HCT116 (cell line): ENCODE measurements at regions not wholly inside any gene's neighbourhood (a gene's known extent, or its start where the extent isn't known, plus 50 kb on each side); places are given as distances from the start of the nearest gene placed in this dataset.

Experiments used
- EZH2 ChIP-seq: fragments of 200-600 bp; sonication (generic); IDR thresholded peaks from 2 replicates; pipeline ENCODE4 v1.6.1; 2017; ENCODE audit warnings: antibody characterized with exemption, mixed run types
- POLR2A ChIP-seq: IDR thresholded peaks from 2 replicates; pipeline ENCODE4 v1.7.0; 2011; ENCODE audit warnings: borderline replicate concordance; ENCODE audit not compliant: insufficient read depth, insufficient read length; ENCODE audit errors: extremely low read depth
- POLR2AphosphoS5 ChIP-seq: IDR thresholded peaks from 2 replicates; pipeline ENCODE4 v1.6.1; 2011; ENCODE audit warnings: mild to moderate bottlenecking, low read depth, low read length, moderate library complexity
- RAD21 ChIP-seq: IDR thresholded peaks from 2 replicates; pipeline ENCODE4 v1.6.1; 2012; ENCODE audit warnings: low read depth, mild to moderate bottlenecking
- ZFX ChIP-seq: fragments of 450-650 bp; IDR thresholded peaks from 2 replicates; pipeline ENCODE4 v1.6.1; 2017
- TF ChIP-seq, protein P1 (sequence below), 3 experiments: fragments of 200-600 bp in 1 of 3; sonication (generic) in 1 of 3; IDR thresholded peaks in 2 of 3; conservative IDR thresholded peaks in 1 of 3; 2 replicates each; pipeline ENCODE4 v1.5.1; 2012 to 2017; ENCODE audit warnings: low read depth in 2 of 3, low read length in 2 of 3, antibody characterized with exemption in 1 of 3, borderline replicate concordance in 1 of 3, control low read depth in 1 of 3, mild to moderate bottlenecking in 1 of 3, mixed read lengths in 1 of 3, mixed run types in 1 of 3, moderate library complexity in 1 of 3; ENCODE audit not compliant: insufficient read depth in 1 of 3
- TF ChIP-seq, protein P2 (sequence below): IDR thresholded peaks from 2 replicates; pipeline ENCODE4 v1.6.1; 2012; ENCODE audit warnings: low read depth
- TF ChIP-seq, protein P3 (sequence below): IDR thresholded peaks from 2 replicates; pipeline ENCODE4 v1.6.1; 2012
- TF ChIP-seq, protein P4 (sequence below): IDR thresholded peaks from 2 replicates; pipeline ENCODE4 v1.6.1; 2012

DNA sequence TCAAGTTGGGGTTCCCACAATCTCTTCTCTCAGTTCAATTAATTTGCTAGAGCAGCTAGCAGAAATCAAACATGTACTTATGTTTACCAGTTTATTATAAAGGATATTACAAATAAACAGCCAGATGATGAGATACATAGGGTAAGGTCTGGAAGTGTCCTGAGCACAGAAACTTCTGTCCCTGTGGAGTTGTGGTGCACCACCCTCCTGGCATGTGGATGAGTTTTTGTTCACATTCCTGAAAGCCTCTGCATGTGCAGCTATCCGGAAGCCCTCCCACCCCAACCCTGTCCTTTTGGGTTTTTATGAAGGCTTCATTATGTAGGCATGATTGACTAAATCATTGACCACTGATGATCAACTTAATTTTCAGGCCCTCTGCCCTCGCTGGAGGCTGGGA is 791.2 kb upstream of the ZNF608 start:
- no peak for TF ChIP-seq ZFX
- TF ChIP-seq POLR2AphosphoS5 = no peak
- TF ChIP-seq, protein P1, sequence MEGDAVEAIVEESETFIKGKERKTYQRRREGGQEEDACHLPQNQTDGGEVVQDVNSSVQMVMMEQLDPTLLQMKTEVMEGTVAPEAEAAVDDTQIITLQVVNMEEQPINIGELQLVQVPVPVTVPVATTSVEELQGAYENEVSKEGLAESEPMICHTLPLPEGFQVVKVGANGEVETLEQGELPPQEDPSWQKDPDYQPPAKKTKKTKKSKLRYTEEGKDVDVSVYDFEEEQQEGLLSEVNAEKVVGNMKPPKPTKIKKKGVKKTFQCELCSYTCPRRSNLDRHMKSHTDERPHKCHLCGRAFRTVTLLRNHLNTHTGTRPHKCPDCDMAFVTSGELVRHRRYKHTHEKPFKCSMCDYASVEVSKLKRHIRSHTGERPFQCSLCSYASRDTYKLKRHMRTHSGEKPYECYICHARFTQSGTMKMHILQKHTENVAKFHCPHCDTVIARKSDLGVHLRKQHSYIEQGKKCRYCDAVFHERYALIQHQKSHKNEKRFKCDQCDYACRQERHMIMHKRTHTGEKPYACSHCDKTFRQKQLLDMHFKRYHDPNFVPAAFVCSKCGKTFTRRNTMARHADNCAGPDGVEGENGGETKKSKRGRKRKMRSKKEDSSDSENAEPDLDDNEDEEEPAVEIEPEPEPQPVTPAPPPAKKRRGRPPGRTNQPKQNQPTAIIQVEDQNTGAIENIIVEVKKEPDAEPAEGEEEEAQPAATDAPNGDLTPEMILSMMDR (IDR thresholded peaks at IDR 0.05 in 2 of 3, conservative IDR thresholded peaks at IDR 0.05 in 1 of 3; ENCODE audit: borderline replicate concordance in 1 of 3, insufficient read depth in 1 of 3, low read depth in 2 of 3, low read length in 2 of 3) = no peak
- TF ChIP-seq, protein P2, sequence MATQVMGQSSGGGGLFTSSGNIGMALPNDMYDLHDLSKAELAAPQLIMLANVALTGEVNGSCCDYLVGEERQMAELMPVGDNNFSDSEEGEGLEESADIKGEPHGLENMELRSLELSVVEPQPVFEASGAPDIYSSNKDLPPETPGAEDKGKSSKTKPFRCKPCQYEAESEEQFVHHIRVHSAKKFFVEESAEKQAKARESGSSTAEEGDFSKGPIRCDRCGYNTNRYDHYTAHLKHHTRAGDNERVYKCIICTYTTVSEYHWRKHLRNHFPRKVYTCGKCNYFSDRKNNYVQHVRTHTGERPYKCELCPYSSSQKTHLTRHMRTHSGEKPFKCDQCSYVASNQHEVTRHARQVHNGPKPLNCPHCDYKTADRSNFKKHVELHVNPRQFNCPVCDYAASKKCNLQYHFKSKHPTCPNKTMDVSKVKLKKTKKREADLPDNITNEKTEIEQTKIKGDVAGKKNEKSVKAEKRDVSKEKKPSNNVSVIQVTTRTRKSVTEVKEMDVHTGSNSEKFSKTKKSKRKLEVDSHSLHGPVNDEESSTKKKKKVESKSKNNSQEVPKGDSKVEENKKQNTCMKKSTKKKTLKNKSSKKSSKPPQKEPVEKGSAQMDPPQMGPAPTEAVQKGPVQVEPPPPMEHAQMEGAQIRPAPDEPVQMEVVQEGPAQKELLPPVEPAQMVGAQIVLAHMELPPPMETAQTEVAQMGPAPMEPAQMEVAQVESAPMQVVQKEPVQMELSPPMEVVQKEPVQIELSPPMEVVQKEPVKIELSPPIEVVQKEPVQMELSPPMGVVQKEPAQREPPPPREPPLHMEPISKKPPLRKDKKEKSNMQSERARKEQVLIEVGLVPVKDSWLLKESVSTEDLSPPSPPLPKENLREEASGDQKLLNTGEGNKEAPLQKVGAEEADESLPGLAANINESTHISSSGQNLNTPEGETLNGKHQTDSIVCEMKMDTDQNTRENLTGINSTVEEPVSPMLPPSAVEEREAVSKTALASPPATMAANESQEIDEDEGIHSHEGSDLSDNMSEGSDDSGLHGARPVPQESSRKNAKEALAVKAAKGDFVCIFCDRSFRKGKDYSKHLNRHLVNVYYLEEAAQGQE = no peak
- TF ChIP-seq, protein P3, sequence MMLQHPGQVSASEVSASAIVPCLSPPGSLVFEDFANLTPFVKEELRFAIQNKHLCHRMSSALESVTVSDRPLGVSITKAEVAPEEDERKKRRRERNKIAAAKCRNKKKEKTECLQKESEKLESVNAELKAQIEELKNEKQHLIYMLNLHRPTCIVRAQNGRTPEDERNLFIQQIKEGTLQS = no peak
- TF ChIP-seq POLR2A = no peak
- no peak for TF ChIP-seq RAD21
- TF ChIP-seq, protein P4, sequence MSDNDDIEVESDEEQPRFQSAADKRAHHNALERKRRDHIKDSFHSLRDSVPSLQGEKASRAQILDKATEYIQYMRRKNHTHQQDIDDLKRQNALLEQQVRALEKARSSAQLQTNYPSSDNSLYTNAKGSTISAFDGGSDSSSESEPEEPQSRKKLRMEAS = no peak
- no peak for TF ChIP-seq EZH2
